DOHH2 (cell line): ENCODE measurements at regions not wholly inside any gene's neighbourhood (a gene's known extent, or its start where the extent isn't known, plus 50 kb on each side); places are given as distances from the start of the nearest gene placed in this dataset.

Experiments
- CTCF ChIP-seq: fragments of 200-600 bp; sonication (generic); IDR thresholded peaks from one replicate; pipeline ENCODE4 v1.5.1; 2014; ENCODE audit warnings: antibody characterized with exemption, mild to moderate bottlenecking, low read depth, low read length; ENCODE audit not compliant: poor library complexity, severe bottlenecking
- EZH2phosphoT487 ChIP-seq: fragments of 200-600 bp; sonication (generic); IDR thresholded peaks from 2 replicates; pipeline ENCODE4 v1.6.1; 2017; ENCODE audit warnings: borderline replicate concordance, mild to moderate bottlenecking, antibody characterized with exemption, low read length, moderate library complexity, mixed read lengths

- no peak for TF ChIP-seq CTCF
- TF ChIP-seq EZH2phosphoT487 = no peak
These were observed 331.9 kb upstream of the GK2 start for GRCh38 chr4:79739912-79740311.
